OCI-LY3 (cell line): ENCODE measurements at regions not wholly inside any gene's neighbourhood (a gene's known extent, or its start where the extent isn't known, plus 50 kb on each side); places are given as distances from the start of the nearest gene placed in this dataset.

Experiments used
- H2AFZ ChIP-seq: fragments of 200-600, 300-600 bp; shearing (Covaris generic); 2 replicates; pipeline ENCODE4 v1.6.0; 2014; ENCODE audit warnings: antibody characterized with exemption, low read depth, low read length
- H3K27ac ChIP-seq: fragments of 200-600, 300-600 bp; sonication (generic); 2 replicates; pipeline ENCODE4 v1.5.1; 2014; ENCODE audit warnings: mild to moderate bottlenecking, low read length, moderate library complexity, mixed read lengths
- H3K27me3 ChIP-seq: fragments of 200-600, 300-600 bp; sonication (generic); 2 replicates; pipeline ENCODE4 v1.6.1; 2014; ENCODE audit warnings: low read depth, low read length, mixed read lengths
- H3K36me3 ChIP-seq: fragments of 200-600, 300-600 bp; sonication (generic); replicated peaks from 2 replicates; pipeline ENCODE3; 2014; ENCODE audit warnings: low read depth, low read length, mixed read lengths
- H3K4me1 ChIP-seq: fragments of 300-600, 200-600 bp; sonication (generic); 2 replicates; pipeline ENCODE4 v1.6.1; 2014; ENCODE audit warnings: low read length, mixed read lengths
- H3K4me2 ChIP-seq: fragments of 200-600, 300-600 bp; sonication (generic); 2 replicates; pipeline ENCODE4 v1.6.1; 2014; ENCODE audit warnings: low read length, mixed read lengths
- H3K4me3 ChIP-seq: fragments of 300-600, 200-600 bp; sonication (generic); 2 replicates; pipeline ENCODE4 v1.5.1; 2014; ENCODE audit warnings: antibody characterized with exemption, mild to moderate bottlenecking, low read length, moderate library complexity
- H3K79me2 ChIP-seq: fragments of 300-600, 200-600 bp; shearing (Covaris generic); 2 replicates; pipeline ENCODE4 v1.6.1; 2014; ENCODE audit warnings: mild to moderate bottlenecking, low read length, mixed read lengths
- H3K9ac ChIP-seq: fragments of 300-600, 200-600 bp; shearing (Covaris generic); 2 replicates; pipeline ENCODE4 v1.6.0; 2014; ENCODE audit warnings: mild to moderate bottlenecking, low read length, moderate library complexity
- H3K9me3 ChIP-seq: fragments of 200-600, 300-600 bp; shearing (Covaris generic); 2 replicates; pipeline ENCODE4 v1.6.1; 2014; ENCODE audit warnings: low read length, mixed read lengths; ENCODE audit not compliant: insufficient read depth
- H4K20me1 ChIP-seq: fragments of 200-600, 300-600 bp; sonication (generic); 2 replicates; pipeline ENCODE4 v1.6.1; 2016; ENCODE audit warnings: low read length, mixed read lengths; ENCODE audit not compliant: insufficient read depth
- CTCF ChIP-seq: fragments of 200-600, 300-600 bp; sonication (generic); IDR thresholded peaks from 2 replicates; pipeline ENCODE4 v1.5.1; 2014; ENCODE audit warnings: antibody characterized with exemption, low read length, low read depth
- EZH2phosphoT487 ChIP-seq: fragments of 200-600 bp; shearing (Covaris generic); IDR thresholded peaks from 2 replicates; pipeline ENCODE4 v1.6.1; 2018; ENCODE audit warnings: antibody characterized with exemption, mixed run types, low read depth

GRCh38 chr13:53920916-53921315 lies 892.3 kb downstream of the OLFM4 start:
- H4K20me1 ChIP-seq, result no peaks in the 10 kb centered on the region
- H3K9me3 ChIP-seq, result no peaks in the 10 kb centered on the region
- no peak overlapping the region for H3K4me3 ChIP-seq
- H3K9ac ChIP-seq, result no peak overlapping the region
- H3K36me3 ChIP-seq, result no peaks in the 10 kb centered on the region
- TF ChIP-seq EZH2phosphoT487 (no peak), CTCF (no peak)
- no peak overlapping the region for H3K4me2 ChIP-seq
- no peaks in the 10 kb centered on the region for H3K79me2 ChIP-seq
- H3K4me1 ChIP-seq, result no peaks in the 10 kb centered on the region
- no peaks in the 10 kb centered on the region for H3K27me3 ChIP-seq
- H2AFZ ChIP-seq, result no peak overlapping the region
- no peak overlapping the region for H3K27ac ChIP-seq

DNA sequence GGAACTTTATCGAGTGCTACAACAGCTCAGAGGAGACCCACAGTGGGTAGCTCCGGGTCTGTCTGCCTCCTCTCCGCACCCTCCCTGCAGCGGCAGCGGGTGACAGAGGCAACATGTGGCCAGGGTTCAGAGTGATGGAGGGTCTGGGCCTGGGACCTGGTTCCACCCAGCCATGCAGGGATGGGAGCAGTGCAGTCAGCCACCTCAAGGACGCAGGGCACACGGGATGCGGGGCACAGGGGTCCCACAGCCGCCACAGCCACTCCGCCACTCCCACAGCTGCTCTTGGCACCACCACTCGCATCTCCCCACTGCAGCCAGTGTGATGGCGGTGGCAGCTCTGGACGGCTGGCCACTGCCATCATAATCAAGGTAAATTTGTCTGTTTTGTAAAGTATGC lies 892.9 kb downstream of the OLFM4 start:
- Histone ChIP-seq H3K27ac (no peak overlapping the region), H3K4me1 (no peaks in the 10 kb centered on the region), H3K36me3 (no peaks in the 10 kb centered on the region), H3K79me2 (no peaks in the 10 kb centered on the region), H4K20me1 (no peaks in the 10 kb centered on the region), H3K9me3 (no peaks in the 10 kb centered on the region), H3K4me3 (no peak overlapping the region), H3K4me2 (no peak overlapping the region), H3K9ac (no peak overlapping the region), H2AFZ (no peak overlapping the region), H3K27me3 (no peaks in the 10 kb centered on the region)
- no peak for TF ChIP-seq CTCF
- TF ChIP-seq EZH2phosphoT487, result no peak

DNA sequence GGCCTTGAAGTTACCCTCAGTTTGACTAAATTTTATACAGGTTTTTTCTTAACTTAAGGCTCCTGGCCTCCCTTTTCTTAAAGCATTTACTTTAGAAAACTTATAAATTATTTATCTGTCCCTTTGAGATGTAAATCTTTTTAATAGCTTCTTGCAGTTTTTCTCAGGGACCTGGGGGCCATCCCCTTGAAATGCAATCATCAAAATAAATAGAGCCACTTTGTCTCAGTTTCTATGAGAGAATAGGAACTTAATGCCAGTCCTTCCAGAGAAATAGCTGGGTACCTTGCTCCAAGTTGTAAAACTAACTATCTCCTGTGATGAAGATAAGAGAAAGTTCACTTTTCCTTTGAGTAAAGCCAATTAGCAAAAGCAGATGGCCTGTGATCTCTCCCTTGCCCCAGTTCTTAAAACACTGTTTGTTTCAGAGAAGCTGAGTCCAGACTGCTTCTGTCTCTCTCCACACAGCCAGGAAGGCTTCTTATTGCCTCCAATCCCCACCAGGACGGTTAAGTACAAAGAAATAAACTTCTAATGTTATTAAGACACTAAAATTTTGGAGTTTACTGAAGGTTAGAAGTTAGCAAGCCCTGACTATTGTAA lies 913.1 kb downstream of the OLFM4 start:
- Histone ChIP-seq H3K27me3 (no peaks in the 10 kb centered on the region), H3K27ac (no peak overlapping the region), H4K20me1 (no peaks in the 10 kb centered on the region), H3K36me3 (no peaks in the 10 kb centered on the region), H3K4me2 (no peak overlapping the region), H2AFZ (no peak overlapping the region), H3K4me3 (no peak overlapping the region), H3K4me1 (no peaks in the 10 kb centered on the region), H3K9me3 (no peaks in the 10 kb centered on the region), H3K9ac (no peak overlapping the region), H3K79me2 (no peaks in the 10 kb centered on the region)
- TF ChIP-seq CTCF (no peak), EZH2phosphoT487 (no peak)

DNA sequence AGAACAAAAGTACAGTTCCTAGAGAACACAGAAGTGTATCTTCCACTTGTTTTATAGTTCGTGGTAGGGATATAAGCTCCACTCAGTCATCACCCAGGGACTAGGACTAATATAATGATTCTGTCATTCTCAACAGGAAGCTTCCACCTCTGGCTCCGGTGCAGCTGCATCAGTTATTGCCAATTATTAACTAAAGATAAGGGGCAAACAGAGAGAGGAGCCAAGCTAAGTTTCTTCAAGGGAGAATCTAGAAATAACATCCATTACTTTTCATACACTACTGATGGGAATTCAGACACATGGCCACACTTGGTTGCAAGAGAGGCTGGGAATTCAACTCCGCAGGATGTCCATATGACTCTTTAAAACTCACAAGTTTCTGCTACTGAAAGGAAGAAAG lies 917.9 kb downstream of the OLFM4 start:
- no peaks in the 10 kb centered on the region for H3K27me3 ChIP-seq
- no peak overlapping the region for H3K4me2 ChIP-seq
- no peak overlapping the region for H2AFZ ChIP-seq
- no peaks in the 10 kb centered on the region for H3K36me3 ChIP-seq
- no peak overlapping the region for H3K27ac ChIP-seq
- TF ChIP-seq EZH2phosphoT487, result no peak
- TF ChIP-seq CTCF, result no peak
- H3K79me2 ChIP-seq, result no peaks in the 10 kb centered on the region
- H3K9ac ChIP-seq, result no peak overlapping the region
- H4K20me1 ChIP-seq, result no peaks in the 10 kb centered on the region
- H3K4me1 ChIP-seq, result no peaks in the 10 kb centered on the region
- H3K4me3 ChIP-seq, result no peak overlapping the region
- no peaks in the 10 kb centered on the region for H3K9me3 ChIP-seq
